ENCODE measurements at regions not wholly inside any gene's neighbourhood (a gene's known extent, or its start where the extent isn't known, plus 50 kb on each side); places are given as distances from the start of the nearest gene placed in this dataset.

DNA sequence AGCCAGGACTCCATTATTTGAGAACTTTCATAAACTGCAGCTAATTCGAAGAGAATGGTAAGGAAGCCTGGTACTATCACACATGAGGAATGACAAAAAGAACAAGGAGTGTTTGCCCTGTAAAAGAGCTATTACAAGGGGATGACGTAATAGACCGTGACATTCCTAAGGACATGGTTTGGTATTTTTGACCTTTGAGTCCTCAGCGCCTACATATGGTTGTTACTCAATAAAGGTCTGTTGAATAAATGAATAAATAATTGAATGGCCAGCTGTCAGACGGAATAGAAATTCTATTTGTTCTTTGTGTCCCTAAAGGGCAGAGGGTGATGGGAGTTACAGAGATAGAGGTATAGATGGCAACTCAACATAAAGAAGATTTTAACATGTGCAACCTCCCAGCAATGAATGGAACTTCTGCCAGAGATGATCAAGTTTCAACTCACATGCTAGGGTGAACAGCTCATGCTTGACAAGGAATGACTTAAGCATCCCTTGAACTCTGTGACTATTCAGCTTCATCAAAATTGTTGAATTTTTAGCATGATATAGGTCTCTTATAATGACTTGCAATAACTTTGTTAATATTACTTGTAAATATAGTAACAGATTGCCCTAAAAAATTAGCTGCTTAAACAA, 115.4 kb downstream of the TENT5A start:
- TF ChIP-seq, protein P1, sequence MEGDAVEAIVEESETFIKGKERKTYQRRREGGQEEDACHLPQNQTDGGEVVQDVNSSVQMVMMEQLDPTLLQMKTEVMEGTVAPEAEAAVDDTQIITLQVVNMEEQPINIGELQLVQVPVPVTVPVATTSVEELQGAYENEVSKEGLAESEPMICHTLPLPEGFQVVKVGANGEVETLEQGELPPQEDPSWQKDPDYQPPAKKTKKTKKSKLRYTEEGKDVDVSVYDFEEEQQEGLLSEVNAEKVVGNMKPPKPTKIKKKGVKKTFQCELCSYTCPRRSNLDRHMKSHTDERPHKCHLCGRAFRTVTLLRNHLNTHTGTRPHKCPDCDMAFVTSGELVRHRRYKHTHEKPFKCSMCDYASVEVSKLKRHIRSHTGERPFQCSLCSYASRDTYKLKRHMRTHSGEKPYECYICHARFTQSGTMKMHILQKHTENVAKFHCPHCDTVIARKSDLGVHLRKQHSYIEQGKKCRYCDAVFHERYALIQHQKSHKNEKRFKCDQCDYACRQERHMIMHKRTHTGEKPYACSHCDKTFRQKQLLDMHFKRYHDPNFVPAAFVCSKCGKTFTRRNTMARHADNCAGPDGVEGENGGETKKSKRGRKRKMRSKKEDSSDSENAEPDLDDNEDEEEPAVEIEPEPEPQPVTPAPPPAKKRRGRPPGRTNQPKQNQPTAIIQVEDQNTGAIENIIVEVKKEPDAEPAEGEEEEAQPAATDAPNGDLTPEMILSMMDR (IDR thresholded peaks at IDR 0.05; ENCODE audit: poor library complexity), result no peak
- TF ChIP-seq EZH2phosphoT487 (IDR thresholded peaks at IDR 0.05; ENCODE audit: low read depth, severe bottlenecking, unreplicated experiment) (no peak), EZH2 (IDR thresholded peaks at IDR 0.05; ENCODE audit: borderline replicate concordance) (no peak)

Data from hepatocyte (in vitro differentiated cells).